ENCODE measurements at regions not wholly inside any gene's neighbourhood (a gene's known extent, or its start where the extent isn't known, plus 50 kb on each side); places are given as distances from the start of the nearest gene placed in this dataset.

DNA sequence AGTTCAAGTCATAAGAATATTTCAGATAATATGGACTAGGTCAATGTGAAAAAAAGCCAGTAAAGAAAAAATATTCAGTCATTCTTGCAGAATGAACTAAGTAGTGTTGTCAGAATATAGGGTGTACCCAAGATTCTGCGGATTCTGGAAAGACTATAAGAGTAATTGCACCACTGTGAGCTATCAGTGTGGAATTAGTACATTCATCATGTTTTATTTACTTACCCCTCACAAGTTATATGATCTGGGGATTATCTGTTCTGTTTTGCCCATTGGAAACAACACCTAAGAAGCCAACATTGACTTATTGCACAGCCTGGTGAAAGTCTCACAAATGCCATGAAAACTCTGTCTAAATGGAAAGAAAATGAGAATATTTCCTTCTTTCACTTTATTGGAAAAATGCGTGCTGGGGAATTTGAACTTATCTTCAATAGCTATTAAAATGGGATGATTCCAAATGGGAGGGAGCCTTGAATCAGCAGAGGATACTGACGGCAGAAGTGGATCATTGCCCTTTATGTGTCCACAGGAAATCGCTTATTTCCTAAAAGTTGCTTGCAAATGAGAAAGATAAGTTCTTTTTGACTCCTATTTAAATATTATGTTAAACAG, 563.3 kb upstream of the POM121L12 start:
- no peak for TF ChIP-seq CREB1 (IDR thresholded peaks at IDR 0.05; ENCODE audit: low read depth)
- no peak for TF ChIP-seq ZBTB7A (IDR thresholded peaks at IDR 0.05; ENCODE audit: low read depth)
- TF ChIP-seq, protein P1, sequence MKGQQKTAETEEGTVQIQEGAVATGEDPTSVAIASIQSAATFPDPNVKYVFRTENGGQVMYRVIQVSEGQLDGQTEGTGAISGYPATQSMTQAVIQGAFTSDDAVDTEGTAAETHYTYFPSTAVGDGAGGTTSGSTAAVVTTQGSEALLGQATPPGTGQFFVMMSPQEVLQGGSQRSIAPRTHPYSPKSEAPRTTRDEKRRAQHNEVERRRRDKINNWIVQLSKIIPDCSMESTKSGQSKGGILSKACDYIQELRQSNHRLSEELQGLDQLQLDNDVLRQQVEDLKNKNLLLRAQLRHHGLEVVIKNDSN (IDR thresholded peaks at IDR 0.05): no peak
- TF ChIP-seq CEBPB (IDR thresholded peaks at IDR 0.05): no peak
- no peak for TF ChIP-seq EP300 (IDR thresholded peaks at IDR 0.05; ENCODE audit: borderline replicate concordance)
- TF ChIP-seq, protein P2, sequence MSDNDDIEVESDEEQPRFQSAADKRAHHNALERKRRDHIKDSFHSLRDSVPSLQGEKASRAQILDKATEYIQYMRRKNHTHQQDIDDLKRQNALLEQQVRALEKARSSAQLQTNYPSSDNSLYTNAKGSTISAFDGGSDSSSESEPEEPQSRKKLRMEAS (IDR thresholded peaks at IDR 0.05): no peak
- no peak for TF ChIP-seq TAF1 (IDR thresholded peaks at IDR 0.05; ENCODE audit: low read depth)
- TF ChIP-seq YY1 (IDR thresholded peaks at IDR 0.05; ENCODE audit: low read depth): no peak
- TF ChIP-seq TCF12 (IDR thresholded peaks at IDR 0.05; ENCODE audit: low read depth): no peak
- TF ChIP-seq EGR1 (IDR thresholded peaks at IDR 0.05): no peak
- TF ChIP-seq RAD21 (IDR thresholded peaks at IDR 0.05; ENCODE audit: low read depth): no peak
- no peak for TF ChIP-seq FOXM1 (IDR thresholded peaks at IDR 0.05; ENCODE audit: borderline replicate concordance, low read depth)
- TF ChIP-seq, protein P3, sequence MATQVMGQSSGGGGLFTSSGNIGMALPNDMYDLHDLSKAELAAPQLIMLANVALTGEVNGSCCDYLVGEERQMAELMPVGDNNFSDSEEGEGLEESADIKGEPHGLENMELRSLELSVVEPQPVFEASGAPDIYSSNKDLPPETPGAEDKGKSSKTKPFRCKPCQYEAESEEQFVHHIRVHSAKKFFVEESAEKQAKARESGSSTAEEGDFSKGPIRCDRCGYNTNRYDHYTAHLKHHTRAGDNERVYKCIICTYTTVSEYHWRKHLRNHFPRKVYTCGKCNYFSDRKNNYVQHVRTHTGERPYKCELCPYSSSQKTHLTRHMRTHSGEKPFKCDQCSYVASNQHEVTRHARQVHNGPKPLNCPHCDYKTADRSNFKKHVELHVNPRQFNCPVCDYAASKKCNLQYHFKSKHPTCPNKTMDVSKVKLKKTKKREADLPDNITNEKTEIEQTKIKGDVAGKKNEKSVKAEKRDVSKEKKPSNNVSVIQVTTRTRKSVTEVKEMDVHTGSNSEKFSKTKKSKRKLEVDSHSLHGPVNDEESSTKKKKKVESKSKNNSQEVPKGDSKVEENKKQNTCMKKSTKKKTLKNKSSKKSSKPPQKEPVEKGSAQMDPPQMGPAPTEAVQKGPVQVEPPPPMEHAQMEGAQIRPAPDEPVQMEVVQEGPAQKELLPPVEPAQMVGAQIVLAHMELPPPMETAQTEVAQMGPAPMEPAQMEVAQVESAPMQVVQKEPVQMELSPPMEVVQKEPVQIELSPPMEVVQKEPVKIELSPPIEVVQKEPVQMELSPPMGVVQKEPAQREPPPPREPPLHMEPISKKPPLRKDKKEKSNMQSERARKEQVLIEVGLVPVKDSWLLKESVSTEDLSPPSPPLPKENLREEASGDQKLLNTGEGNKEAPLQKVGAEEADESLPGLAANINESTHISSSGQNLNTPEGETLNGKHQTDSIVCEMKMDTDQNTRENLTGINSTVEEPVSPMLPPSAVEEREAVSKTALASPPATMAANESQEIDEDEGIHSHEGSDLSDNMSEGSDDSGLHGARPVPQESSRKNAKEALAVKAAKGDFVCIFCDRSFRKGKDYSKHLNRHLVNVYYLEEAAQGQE (IDR thresholded peaks at IDR 0.05; ENCODE audit: low read depth): no peak

DNA sequence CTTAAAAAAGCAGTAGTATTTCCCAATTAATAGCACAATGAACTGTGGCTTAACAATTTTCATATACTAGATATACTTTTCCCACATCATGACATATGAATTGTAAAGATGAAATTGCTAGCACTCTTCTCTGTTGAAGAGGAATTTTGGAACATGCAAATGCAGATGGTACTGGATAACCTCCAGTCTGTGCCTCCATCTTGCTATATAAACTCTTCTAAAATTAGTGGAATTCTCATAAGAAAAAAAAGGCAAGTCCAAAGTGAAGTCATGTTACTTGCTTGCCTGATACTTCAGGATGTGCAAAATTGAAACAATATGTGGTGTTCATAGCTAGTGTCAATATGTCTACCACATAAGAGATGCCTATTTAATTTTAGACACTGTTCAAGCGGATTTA, 570.2 kb upstream of the POM121L12 start:
- TF ChIP-seq EGR1 (IDR thresholded peaks at IDR 0.05): no peak
- TF ChIP-seq CREB1 (IDR thresholded peaks at IDR 0.05; ENCODE audit: low read depth): no peak
- no peak for TF ChIP-seq EP300 (IDR thresholded peaks at IDR 0.05; ENCODE audit: borderline replicate concordance)
- TF ChIP-seq TAF1 (IDR thresholded peaks at IDR 0.05; ENCODE audit: low read depth): no peak
- TF ChIP-seq, protein P1 (IDR thresholded peaks at IDR 0.05): no peak
- TF ChIP-seq, protein P2 (IDR thresholded peaks at IDR 0.05): no peak
- no peak for TF ChIP-seq NFIC (IDR thresholded peaks at IDR 0.05)
- TF ChIP-seq YY1 (IDR thresholded peaks at IDR 0.05; ENCODE audit: low read depth): no peak
- no peak for TF ChIP-seq ZBTB7A (IDR thresholded peaks at IDR 0.05; ENCODE audit: low read depth)
- TF ChIP-seq CEBPB (IDR thresholded peaks at IDR 0.05): no peak
- TF ChIP-seq TCF12 (IDR thresholded peaks at IDR 0.05; ENCODE audit: low read depth): no peak
- TF ChIP-seq FOXM1 (IDR thresholded peaks at IDR 0.05; ENCODE audit: borderline replicate concordance, low read depth): no peak
- no peak for TF ChIP-seq TEAD4 (IDR thresholded peaks at IDR 0.05)
- TF ChIP-seq, protein P3 (IDR thresholded peaks at IDR 0.05; ENCODE audit: low read depth): no peak
- TF ChIP-seq RAD21 (IDR thresholded peaks at IDR 0.05; ENCODE audit: low read depth): no peak

DNA sequence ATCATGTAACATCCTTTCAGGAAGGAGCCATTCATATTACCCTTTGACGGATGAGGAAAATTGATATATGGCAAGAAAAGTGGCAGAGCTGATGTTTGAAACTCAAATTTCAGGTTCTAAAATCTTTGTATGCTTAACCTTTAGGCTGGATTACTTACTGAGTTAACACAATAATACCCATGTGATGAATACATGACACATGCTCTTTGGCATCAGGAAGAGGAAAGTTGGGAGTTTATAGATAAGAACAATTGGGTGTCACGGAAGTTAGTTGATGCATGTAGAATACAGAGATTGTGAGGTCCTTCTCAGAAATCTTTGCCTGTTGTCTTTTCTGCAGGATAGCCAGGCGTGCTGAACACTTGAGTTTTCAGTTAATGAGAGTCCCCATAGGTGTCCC, 572.1 kb upstream of the POM121L12 start:
- no peak for TF ChIP-seq TAF1 (IDR thresholded peaks at IDR 0.05; ENCODE audit: low read depth)
- TF ChIP-seq CEBPB (IDR thresholded peaks at IDR 0.05): no peak
- TF ChIP-seq TCF12 (IDR thresholded peaks at IDR 0.05; ENCODE audit: low read depth): no peak
- TF ChIP-seq, protein P3 (IDR thresholded peaks at IDR 0.05; ENCODE audit: low read depth): no peak
- no peak for TF ChIP-seq YY1 (IDR thresholded peaks at IDR 0.05; ENCODE audit: low read depth)
- TF ChIP-seq, protein P2 (IDR thresholded peaks at IDR 0.05): no peak
- TF ChIP-seq ZBTB7A (IDR thresholded peaks at IDR 0.05; ENCODE audit: low read depth): no peak
- TF ChIP-seq TEAD4 (IDR thresholded peaks at IDR 0.05): no peak
- TF ChIP-seq CREB1 (IDR thresholded peaks at IDR 0.05; ENCODE audit: low read depth): no peak
- TF ChIP-seq EGR1 (IDR thresholded peaks at IDR 0.05): no peak
- no peak for TF ChIP-seq FOXM1 (IDR thresholded peaks at IDR 0.05; ENCODE audit: borderline replicate concordance, low read depth)
- no peak for TF ChIP-seq NFIC (IDR thresholded peaks at IDR 0.05)
- TF ChIP-seq EP300 (IDR thresholded peaks at IDR 0.05; ENCODE audit: borderline replicate concordance): no peak
- TF ChIP-seq, protein P1 (IDR thresholded peaks at IDR 0.05): no peak
- no peak for TF ChIP-seq RAD21 (IDR thresholded peaks at IDR 0.05; ENCODE audit: low read depth)

All from Ishikawa (cell line).